ENCODE measurements at regions not wholly inside any gene's neighbourhood (a gene's known extent, or its start where the extent isn't known, plus 50 kb on each side); places are given as distances from the start of the nearest gene placed in this dataset.

DNA sequence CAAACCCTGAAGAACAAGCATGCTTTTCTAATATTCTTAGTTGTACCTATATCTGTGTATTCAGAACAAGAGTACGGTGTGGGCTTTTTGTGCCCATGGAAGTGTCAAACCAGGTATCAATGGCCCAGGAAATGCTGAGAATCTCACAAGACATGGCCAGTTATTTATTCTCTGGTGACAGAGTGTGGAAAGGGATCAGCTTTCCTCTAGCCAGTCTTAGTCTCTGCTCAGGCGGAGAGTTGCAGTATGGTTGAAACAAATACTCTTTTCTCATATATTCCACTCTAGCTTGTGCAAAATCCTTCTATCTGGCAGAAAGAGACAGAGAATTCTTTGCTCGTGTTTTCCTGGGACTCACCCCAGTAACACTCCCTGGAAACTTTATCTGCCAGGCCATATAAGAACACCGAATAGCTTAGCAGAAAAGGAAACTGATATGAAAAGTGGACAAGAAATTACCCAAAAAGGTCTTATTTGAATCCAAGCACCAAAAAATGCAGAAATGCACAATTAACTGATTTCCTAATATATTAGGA lies 173.3 kb upstream of the RSPO3 start:
- TF ChIP-seq, protein P1, sequence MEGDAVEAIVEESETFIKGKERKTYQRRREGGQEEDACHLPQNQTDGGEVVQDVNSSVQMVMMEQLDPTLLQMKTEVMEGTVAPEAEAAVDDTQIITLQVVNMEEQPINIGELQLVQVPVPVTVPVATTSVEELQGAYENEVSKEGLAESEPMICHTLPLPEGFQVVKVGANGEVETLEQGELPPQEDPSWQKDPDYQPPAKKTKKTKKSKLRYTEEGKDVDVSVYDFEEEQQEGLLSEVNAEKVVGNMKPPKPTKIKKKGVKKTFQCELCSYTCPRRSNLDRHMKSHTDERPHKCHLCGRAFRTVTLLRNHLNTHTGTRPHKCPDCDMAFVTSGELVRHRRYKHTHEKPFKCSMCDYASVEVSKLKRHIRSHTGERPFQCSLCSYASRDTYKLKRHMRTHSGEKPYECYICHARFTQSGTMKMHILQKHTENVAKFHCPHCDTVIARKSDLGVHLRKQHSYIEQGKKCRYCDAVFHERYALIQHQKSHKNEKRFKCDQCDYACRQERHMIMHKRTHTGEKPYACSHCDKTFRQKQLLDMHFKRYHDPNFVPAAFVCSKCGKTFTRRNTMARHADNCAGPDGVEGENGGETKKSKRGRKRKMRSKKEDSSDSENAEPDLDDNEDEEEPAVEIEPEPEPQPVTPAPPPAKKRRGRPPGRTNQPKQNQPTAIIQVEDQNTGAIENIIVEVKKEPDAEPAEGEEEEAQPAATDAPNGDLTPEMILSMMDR (conservative IDR thresholded peaks at IDR 0.05), result no peak
- Histone ChIP-seq H3K4me1 (ENCODE audit: insufficient read depth, low read length) (no peaks in the 10 kb centered on the region), H3K4ac (ENCODE audit: low read depth, low read length) (no peak overlapping the region), H3T11ph (ENCODE audit: low read length) (no peak overlapping the region), H2BK5ac (ENCODE audit: insufficient read length, low read length) (no peak overlapping the region), H3K9ac (ENCODE audit: extremely low read depth, insufficient read length, low read length) (no peak overlapping the region), H2AFZ (ENCODE audit: low read length) (no peak overlapping the region), H4K8ac (replicated peaks; ENCODE audit: insufficient read length, low read depth, low read length) (no peak overlapping the region), H3K27ac (ENCODE audit: insufficient read length, low read depth, low read length) (no peak overlapping the region), H2BK20ac (ENCODE audit: low read depth, low read length, poor library complexity, severe bottlenecking) (no peak overlapping the region), H2BK15ac (ENCODE audit: low read depth, low read length) (no peak overlapping the region), H3K79me1 (ENCODE audit: insufficient read depth, low read depth, low read length, poor library complexity, severe bottlenecking) (no peaks in the 10 kb centered on the region), H4K91ac (ENCODE audit: insufficient read length, low read depth, low read length) (no peak overlapping the region), H4K5ac (ENCODE audit: insufficient read length, low read depth, low read length) (no peak overlapping the region), H3K4me2 (ENCODE audit: insufficient read depth, insufficient read length, low read length) (no peak overlapping the region), H3K56ac (ENCODE audit: insufficient read length, low read depth, low read length) (no peak overlapping the region), H4K20me1 (ENCODE audit: control insufficient read depth, insufficient read depth, insufficient read length) (no peaks in the 10 kb centered on the region), H2AK5ac (ENCODE audit: insufficient read length, low read length) (no peak overlapping the region), H3K23me2 (ENCODE audit: insufficient read length, low read depth, low read length, poor library complexity, severe bottlenecking) (no peaks in the 10 kb centered on the region), H3K23ac (ENCODE audit: insufficient read length, low read depth, low read length) (no peak overlapping the region), H3K9me3 (ENCODE audit: control insufficient read depth, low read depth, low read length) (no peaks in the 10 kb centered on the region), H2BK12ac (ENCODE audit: insufficient read length, low read depth, low read length) (no peak overlapping the region), H3K18ac (ENCODE audit: insufficient read length, low read depth, low read length) (no peak overlapping the region), H2BK120ac (ENCODE audit: low read depth, low read length, poor library complexity, severe bottlenecking) (no peak overlapping the region), H3K14ac (ENCODE audit: insufficient read depth, low read length) (no peak overlapping the region), H3K27me3 (ENCODE audit: insufficient read depth, low read length) (no peaks in the 10 kb centered on the region), H3K79me2 (ENCODE audit: insufficient read depth, low read length) (no peaks in the 10 kb centered on the region)
- Mint-ChIP-seq H3K27me3 (ENCODE audit: low read depth) (no peaks in the 10 kb centered on the region; the same call in none of the 2 replicates), H3K27ac (no peak overlapping the region), H3K36me3 (ENCODE audit: insufficient read depth in 1 of 3, low read depth in 3 of 3) (no peaks in the 10 kb centered on the region), H3K4me3 (no peak overlapping the region), H3K4me1 (no peaks in the 10 kb centered on the region), H3K9me3 (no peaks in the 10 kb centered on the region)
- no peak for DNase-seq
- WGBS (ENCODE audit: extremely low coverage, insufficient read length, low lambda C conversion rate), result no CpG with 5 or more reads among the region's 4 CpGs

All from H9 (cell line).